NAMALWA (cell line): ENCODE measurements at regions not wholly inside any gene's neighbourhood (a gene's known extent, or its start where the extent isn't known, plus 50 kb on each side); places are given as distances from the start of the nearest gene placed in this dataset.
"Not testable (repeated sequence)": the region's sequence is repeated elsewhere in the genome, so short reads cannot be mapped to it uniquely, and the experiment has no call there.

Experiments
- DNase-seq: peaks from one replicate; pipeline ENCODE4 v3.0.0-alpha.2; 2015; ENCODE audit warnings: low spot score

DNA sequence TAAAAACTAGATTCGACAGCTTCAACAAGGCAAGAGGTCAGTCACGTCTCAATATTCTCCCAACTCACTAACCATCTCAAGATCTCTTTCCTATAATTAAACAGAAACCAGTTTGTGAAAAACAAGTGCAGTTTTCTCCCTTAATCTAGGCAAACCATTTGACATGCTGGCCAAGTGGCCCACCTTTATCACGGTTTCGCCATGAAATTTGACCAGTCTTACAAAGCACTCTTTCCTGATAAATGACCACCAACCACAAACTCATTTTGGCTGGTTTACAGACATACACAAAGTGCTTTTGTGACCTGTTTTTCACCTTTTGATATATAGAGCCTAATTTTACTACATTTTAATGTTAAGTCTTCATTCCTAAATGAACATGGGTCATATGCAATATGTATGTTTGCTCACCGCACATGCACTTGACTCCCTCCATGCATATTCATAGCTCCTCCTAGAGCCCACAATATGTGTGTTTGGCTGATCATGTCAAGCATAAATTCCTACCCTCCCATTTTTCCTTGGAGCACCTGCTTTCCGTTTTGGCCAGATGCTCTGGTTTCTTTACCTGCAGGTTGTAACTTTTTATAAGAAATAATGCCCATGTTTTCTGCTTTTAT, 385.1 kb downstream of the RAD51AP2 start:
- no peak for DNase-seq

DNA sequence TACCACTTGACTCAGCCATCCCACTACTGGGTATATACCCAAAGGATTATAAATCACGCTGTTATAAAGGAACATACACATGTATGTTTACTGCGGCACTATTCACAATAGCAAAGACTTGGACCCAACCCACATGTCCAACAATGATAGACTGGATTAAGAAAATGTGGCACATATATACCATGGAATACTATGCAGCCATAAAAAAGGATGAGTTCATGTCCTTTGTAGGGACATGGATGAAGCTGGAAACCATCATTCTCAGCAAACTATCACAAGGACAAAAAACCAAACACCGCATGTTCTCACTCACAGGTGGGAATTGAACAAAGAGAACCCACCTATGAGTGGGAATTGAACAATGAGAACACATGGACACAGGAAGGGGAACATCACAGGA, 387.6 kb downstream of the RAD51AP2 start:
- DNase-seq: not testable (repeated sequence)

- DNase-seq: no peak
These were observed 392.1 kb downstream of the RAD51AP2 start for GRCh38 chr2:17125989-17126620.

DNA sequence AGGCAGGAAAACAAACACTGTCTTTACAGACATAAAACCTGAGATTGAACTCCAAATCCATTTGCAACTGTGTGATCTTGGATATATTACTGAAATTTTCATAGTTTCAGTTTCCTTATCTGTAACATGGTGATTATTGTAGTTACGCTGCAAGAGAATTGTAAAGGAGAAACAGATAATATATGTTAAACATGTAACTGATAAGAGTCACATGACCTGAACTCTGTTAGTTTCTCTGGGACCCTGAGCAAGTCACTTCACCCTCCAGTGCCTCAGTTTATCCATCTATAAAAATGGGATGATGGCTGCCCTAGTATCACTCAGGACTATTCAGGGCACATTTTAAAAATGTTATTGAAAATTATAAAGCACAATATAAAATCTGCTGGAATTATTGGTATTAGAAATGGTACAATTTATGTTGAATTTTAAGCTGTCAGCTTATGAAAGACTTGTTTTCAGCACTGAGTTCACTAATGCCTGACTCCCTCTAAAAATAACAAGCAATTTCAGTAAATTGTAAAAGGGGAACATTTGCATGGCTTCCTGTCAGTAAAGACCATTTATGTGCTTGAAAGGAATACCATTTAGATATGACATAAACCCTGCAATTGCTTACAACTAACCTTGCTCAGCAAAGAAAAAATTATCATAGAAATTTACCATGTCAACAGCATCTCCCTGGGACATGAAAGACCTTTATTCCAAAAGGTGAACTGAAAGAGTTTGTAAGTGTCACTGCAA, 393.5 kb downstream of the RAD51AP2 start:
- peak; percentile 26 for DNase-seq

- DNase-seq: no peak
These were observed 395.2 kb downstream of the RAD51AP2 start for GRCh38 chr2:17122887-17123501.

DNA sequence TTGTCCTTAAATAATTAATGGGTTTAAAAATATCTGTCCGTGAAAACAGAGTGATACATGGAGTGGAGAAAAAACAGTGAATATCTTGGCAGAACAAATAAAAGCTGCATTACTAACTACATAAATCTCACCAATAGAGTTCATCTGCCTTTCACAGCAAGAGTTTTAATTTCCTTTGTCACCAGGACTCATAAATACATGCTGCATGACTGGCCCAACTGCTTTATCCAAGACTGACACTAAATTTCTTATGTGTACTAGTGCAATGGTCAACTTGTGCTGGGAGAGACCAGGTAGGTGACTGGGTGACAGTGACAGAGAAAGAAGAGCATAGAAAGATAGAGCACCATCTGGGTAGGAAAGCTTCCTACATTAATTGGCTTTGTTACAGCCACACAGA, 402.8 kb downstream of the RAD51AP2 start:
- no peak for DNase-seq

- no peak for DNase-seq
These were observed 403.2 kb downstream of the RAD51AP2 start for GRCh38 chr2:17115042-17115441.

DNA sequence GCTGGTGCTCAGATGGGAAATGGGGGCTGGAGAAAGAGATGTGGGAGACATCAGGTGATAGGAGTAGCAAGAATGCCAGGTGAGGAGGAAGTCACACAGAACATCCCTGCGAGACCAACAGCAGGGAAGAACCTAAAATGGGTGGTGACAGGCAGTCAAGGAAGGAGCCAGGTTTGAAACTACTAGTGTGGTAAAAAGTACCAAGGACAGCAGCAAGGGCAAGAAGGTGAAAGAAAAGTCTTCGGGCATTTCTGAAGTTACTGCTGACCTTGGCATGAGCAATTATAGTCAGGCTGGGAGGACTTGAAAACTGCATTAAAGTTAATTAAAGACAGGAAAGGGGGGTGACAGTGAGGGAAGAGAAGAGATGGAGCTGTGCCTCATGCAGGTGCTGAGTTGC, 410.4 kb downstream of the RAD51AP2 start:
- no peak for DNase-seq

DNA sequence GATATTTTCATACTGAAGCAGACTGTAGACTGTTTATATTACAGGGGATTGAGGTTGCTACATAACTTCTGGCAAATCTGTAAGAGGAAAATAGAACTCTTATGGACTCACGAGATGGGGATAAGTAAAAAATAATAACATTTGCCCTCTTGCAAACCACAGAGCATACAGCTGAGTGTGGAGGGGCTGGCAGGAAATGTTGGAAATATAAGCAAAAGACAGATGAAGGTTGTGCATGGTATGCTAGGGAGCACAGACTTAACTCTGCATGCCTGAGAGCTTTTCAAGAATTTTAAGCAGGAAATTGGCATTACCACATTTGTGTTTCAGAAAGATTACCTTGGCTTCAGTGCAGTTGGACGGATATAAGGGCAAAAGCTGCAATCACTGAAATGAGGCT, 411.1 kb downstream of the RAD51AP2 start:
- no peak for DNase-seq

GRCh38 chr2:17106418-17106817, 411.8 kb downstream of the RAD51AP2 start:
- DNase-seq: no peak

- DNase-seq: peak; percentile 42
These were observed 413.8 kb downstream of the RAD51AP2 start for GRCh38 chr2:17104454-17104853.

GRCh38 chr2:17101596-17101995, 416.6 kb downstream of the RAD51AP2 start:
- no peak for DNase-seq

DNA sequence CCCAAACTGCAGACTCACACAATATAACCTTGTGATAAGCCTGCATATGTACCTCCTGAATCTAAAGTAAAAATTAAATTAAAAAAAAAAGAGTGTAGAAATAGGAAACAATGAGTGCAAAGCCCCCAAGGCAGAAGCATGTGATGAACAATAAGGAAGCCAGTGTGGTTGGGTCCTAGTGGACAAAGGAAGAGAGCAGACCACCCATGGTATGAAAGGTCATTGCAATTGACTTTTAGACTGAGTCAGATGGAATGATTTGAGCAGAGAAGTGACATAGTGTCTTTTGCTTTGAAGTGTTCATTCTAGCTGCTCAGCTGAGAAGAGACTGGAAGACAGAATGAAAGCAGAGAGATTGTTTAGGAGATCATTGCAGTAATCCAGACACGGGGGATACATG, 417.1 kb downstream of the RAD51AP2 start:
- no peak for DNase-seq

DNA sequence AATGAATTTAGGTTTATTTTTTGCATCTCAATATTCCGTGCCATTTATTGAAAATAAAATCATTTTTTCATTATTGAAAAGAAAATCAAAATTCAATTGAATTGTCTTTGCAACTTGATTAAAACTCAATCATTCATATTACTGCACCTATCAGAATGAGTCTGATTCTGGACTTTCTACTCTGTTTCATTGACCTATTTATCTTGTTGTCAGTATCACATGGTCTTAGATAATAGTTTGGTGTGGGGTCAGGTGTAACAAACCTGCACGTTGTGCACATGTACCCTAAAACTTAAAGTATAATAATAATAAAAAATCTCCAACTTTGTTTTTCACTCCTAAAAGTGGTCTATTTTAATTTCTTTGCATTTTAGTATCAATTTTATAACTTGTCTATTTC, 422.9 kb downstream of the RAD51AP2 start:
- DNase-seq: no peak

GRCh38 chr2:17093712-17094111, 424.5 kb downstream of the RAD51AP2 start:
- no peak for DNase-seq

DNA sequence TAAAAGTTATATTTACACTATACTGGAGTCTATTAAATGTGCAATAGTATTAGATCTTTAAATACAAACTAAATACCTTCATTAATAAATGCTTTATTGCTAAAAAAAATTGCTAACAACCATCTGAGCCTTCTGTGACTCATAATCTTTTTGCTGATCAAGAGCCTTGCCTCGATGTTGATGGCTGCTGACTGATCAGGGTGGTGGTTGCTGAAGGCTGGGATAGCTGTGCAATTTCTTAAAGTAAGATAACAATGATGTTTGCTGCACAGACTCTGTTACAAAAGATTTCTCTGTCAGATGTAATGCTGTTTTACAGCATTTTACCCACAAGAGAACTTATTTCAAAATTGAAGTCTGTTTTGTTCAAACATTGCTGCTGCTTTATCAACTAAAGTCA, 421.4 kb upstream of the CYRIA start:
- DNase-seq: no peak

- DNase-seq: no peak
These were observed 420.0 kb upstream of the CYRIA start for GRCh38 chr2:17085546-17086202.

DNA sequence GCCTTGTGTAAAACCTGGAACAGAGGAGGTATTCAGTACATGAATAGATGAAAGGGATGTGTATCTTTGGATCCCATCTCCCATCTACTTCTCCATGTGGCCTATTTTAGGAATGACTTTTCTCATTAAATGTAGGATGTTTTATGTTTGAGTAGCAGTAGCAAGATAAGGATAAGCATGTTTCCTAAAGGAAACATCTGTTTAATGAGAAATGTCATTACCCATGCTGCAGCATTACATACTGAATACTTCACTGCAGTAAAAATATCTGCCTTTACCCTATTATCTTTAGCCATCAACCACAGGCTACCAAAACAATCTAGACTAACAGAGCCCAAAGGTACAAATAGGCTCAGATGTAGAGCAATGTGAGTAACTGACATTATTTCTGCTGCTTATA, 419.2 kb upstream of the CYRIA start:
- no peak for DNase-seq

DNA sequence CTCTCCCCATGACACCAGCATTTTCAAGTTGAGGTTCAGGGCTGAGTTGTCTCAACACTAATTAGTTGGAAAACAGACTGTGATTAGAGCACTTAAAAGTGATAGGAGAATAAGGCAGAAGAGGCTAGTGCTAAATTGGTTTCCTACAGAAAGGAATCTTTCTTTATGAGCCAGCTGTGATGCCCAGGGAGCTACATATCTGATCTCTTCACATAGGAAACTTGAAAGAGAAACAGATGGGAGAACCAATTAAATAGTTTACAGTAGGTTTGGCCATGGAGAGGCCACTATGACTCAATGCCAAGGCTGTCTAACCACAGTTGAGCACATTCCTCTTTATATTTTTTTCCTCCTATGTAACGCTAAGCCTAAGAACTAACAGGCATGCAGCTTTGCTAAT, 418.3 kb upstream of the CYRIA start:
- DNase-seq: no peak

- no peak for DNase-seq
These were observed 413.6 kb upstream of the CYRIA start for GRCh38 chr2:17079262-17079661.

DNA sequence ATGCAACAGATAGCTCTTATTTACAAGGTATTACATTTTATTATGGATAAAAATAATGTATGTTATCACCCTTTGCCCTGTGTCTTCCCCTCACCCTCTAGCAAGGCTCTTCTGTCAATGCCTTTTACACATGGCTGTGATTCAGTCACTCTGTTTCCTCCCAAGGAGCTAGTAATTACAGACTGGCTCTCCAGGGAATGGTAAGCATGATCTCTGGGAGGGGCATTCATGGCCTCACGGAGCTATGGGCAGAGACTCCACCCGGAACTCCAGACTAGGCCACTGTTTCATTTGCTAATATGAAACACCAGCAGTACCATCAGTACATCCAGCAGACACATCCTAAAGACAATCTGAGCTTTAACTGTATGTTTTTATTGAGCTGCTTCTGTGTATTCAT, 410.9 kb upstream of the CYRIA start:
- DNase-seq: no peak

GRCh38 chr2:17070711-17071110, 405.1 kb upstream of the CYRIA start:
- DNase-seq: no peak

- no peak for DNase-seq
These were observed 403.9 kb upstream of the CYRIA start for GRCh38 chr2:17069564-17069963.
